Left forelimb (tissue), 1 donor: ENCODE measurements at regions not wholly inside any gene's neighbourhood (a gene's known extent, or its start where the extent isn't known, plus 50 kb on each side); places are given as distances from the start of the nearest gene placed in this dataset.

Experiments
- DNase-seq: peaks from one replicate; pipeline ENCODE4 v3.0.0-alpha.2; 2018; ENCODE audit warnings: low spot score

DNA sequence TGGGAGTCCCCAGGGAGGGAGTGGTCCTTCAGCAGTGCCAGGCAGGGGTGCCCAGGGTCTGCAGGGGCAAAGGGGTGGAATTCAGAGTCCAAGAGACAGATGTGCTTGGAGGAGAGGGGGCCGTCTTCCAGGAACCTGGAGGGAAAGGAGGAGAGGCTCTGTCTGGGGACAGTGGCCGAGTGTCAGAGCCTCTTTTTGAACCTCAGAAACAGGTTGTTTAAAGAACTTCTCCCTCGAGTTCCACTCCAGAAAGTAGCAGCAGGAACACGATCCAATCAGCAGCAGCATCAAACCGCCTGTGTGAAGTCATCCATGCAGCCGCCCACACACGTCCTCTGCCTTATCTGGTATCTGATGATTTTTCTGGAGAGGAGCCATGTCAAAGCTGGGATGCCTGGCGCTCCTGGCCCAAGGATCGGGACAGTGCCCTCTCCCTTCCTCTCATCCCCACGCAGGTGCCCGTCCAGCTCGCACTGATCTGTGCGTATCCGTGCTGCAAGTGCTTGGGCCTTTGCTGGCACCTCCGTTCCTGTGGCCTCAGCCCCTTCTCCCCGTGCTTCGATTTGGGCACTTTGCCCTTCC is 205.1 kb downstream of the NDUFA10 start:
- peak; percentile 59 for DNase-seq

- DNase-seq: peak; percentile 41
Observed at GRCh38 chr2:239819091-239819973, 205.8 kb downstream of the NDUFA10 start.

DNA sequence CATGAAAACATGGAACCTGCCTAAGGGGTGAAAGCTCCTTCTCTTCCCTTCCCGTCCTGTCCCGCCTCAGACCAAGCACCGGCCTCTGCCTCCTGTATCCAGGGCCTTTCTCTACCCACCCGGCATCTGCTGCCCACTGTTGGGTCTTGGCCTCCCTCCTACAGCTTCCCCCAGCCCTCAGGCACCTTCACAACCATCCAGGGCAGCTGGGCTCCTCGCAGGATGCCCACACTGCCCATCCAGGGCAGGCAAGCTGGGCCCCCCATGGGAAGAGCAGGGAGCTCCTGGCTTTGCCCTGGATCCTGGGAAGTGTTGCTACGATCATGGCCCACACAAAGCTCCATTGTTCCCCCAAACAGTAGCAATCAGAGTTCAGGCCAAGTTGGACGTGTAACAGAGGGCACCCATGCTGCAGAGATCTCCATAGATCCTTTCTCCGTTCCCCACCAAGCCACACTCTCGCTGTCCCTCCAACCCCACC is 206.6 kb downstream of the NDUFA10 start:
- DNase-seq: peak; percentile 55

DNA sequence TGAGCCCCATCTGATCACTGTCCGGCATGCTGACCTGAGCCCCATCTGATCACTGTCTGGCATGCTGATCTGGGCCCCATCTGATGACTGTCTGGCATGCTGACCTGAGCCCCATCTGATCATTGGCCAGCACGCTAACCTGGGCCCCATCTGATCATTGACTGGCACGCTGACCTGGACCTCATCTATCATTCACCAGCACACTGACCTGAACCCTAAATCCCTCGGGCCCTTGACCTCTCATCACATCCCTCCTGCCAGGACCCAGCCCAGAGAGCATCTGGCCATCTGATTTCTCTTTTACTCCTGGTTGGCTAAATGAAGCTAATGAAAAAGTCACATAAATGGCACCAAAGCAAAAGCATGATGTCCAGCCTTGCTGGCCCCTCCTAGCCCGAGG is 207.1 kb downstream of the NDUFA10 start:
- DNase-seq: peak; percentile 59

- DNase-seq: peak; percentile 26
Observed at GRCh38 chr2:239817468-239818031, 207.6 kb downstream of the NDUFA10 start.

DNA sequence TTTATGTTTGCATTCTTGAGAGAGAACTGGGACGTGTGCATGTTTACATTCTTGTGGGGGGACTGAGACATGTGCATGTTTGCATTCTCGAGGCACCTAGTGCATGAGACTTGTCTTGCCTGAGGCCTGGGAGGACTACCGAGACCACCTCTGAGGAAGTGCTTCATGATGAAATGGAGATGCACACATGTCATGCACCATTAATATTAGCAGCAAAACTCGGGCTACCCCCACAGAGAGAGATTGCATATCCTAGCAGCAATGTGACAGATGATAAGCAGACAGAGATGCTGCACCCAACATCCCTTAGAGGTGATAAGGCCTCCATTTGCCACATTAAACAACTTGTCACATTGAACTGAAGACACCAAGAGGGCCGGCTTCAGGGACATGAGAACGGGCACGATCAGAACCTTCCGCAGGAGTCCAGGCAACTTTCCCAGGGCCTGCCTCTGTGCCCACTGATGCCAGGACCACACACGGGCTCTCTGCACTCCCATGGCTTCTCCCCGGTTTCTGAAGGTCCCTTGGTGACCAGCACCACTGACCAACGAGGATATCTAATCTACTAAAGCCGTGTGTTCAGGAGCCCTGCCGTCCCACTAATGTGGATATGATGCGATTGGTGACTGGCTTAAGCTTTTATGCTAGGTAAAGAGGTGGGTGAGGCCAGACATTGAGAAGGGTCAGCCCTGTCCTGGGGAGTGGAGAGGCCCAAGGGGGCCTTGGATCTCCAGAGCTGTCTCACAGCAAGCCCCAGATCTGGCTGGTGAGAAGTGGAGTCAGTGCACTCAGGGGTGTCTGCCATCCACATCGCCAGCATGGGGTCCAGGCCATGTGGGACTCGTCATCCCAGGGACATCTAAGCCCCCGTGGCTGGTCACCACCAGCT is 208.3 kb downstream of the NDUFA10 start:
- peak; percentile 49 for DNase-seq

DNA sequence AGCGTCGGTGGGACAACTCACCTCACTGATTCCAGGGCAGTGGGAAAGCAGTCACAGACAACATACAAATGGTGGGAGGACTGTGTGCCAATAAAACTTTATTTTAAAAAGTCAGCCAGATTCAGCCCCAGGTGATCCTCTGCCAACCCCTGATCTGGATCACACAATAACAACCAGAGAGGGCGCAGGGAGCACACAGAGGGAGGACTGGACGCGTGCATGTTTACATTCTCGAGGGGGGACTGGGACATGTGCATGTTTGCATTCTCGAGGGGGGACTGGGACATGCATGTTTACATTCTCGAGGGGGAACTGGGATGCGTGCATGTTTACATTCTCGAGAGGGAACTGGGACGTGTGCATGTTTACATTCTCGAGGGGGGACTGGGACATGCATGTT is 209.5 kb downstream of the NDUFA10 start:
- peak; percentile 28 for DNase-seq

GRCh38 chr2:239814861-239815601 is 210.1 kb downstream of the NDUFA10 start:
- peak; percentile 67 for DNase-seq

DNA sequence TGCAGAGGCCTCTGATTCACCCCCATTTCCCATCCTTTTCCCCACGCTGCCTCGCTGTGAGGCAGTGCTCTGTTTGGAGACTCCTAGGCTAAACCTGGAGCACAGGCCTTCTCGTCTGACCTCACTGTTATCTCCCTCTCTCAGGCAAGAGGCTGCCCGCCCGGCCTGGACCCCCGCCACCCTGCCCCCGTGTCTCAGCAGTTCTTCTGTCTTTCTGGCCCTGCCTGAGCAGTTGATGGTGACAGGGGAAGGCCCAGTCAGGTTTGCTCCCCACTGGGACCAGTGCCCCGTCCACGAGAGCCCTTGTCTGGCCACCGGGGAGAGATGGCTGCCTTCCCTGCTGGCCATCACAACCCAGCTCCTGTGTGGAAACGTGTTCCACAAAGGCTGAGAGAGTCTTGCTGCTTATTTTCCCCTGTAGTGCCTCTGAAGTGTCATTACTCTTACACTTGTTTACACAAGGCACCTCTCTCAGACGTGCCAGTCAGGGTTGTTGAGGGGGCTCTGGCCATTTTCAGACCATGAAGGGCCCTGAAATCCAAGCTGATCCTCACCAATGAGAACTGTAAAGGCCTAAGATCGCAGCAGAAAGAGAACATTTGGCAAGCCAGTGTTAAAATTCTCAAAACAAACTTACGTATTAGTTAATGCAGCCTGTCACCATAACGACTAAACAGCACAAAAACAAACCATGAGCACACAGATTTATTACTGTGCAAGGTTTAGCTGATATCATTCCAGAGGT is 210.9 kb downstream of the NDUFA10 start:
- DNase-seq: peak; percentile 64

GRCh38 chr2:239813261-239814115 is 211.7 kb downstream of the NDUFA10 start:
- DNase-seq: peak; percentile 61

- no peak for DNase-seq
Observed at GRCh38 chr2:239811806-239812560, 213.2 kb downstream of the NDUFA10 start.

DNA sequence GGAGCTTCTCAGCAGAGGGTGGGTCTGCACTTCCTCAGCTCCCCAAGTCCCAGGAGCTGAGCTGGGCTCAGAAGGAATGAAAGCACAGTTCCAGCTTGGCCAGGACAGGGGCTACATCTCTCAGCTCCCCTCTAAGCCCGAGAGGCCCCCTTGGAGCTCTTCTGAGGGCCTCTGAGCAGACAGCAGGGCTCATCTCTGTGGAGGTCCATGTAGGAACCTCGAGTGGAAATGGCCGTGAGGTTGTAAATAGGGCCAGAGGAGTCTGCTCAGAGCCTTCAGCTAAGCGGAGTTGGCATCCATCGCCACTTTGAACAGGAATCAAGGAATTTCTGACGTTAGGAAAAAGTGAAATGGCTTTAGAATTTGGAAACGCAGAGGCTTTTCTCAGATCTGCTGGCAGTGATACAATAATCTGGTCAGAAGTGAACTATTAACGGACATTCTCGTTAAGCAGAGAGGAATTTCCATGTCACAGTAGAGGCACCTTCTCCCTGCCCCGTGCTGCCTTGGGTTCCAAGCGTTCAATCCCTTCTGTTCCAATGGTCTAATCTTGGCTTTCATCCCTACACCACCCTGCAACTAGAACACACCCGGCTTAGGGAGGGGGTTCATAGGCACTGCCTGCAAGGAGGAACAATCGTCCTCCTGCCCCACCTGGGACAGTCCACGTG is 213.9 kb downstream of the NDUFA10 start:
- DNase-seq: peak; percentile 72

GRCh38 chr2:239809391-239809790 is 215.8 kb downstream of the NDUFA10 start:
- peak; percentile 40 for DNase-seq

DNA sequence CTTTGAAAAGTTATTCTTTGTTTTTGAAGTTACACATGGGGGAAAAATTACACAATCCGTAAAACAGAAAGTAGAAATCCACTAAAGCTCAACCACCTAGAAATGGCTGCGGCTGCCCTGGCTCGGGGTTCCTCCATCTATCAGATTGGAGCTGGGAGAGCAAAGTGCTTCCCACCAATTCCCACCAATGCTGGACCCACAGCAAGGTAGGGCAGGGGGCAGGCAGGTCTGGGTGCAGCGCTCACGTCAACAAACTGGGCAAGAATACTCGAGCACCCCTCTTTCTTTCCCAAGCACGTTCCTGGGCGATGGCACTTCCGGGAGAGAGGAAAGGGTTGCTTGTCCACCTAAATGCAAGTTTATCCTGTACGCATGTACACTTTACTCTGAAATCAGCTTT is 217.6 kb downstream of the NDUFA10 start:
- no peak for DNase-seq

- no peak for DNase-seq
Observed at GRCh38 chr2:239806758-239807434, 218.2 kb downstream of the NDUFA10 start.

DNA sequence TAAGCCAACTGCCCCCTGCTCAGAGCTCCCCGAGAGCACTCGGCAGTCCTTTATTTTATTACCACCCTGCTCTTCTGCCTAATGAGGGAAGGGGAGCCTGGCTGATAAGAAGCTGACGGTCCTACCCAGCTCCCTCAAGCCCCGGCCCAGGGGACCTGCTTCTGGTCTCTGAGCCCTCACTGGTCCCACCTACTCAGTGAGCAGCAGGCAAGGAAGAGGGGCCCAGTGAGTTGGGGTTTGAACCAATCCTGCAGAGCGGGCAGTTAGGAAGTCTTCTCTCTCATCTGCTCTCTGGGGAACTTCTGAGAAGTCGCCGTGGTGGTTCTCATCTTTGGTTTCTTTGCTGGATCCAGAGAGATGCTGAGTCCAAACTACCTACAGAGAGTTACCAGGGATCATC is 218.9 kb downstream of the NDUFA10 start:
- no peak for DNase-seq

DNA sequence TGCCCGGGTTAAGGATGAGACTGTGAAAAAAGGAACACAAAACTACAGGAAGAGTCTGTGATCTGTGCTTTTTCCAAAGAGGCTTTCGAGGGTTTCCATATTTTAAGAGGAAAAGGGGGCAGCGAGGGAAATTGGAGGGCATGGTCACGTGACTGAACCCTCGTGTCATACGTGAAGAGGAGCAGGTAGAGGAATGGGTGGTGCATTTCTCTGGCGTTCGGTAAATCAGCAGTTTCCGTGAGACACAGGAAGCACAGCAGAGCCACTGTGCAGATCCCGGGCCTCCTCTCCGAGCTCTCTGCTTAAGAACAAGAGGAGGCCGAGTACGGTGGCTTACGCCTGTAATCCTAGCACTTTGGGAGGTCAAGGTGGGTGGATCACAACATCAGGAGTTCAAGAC is 219.7 kb downstream of the NDUFA10 start:
- no peak for DNase-seq

DNA sequence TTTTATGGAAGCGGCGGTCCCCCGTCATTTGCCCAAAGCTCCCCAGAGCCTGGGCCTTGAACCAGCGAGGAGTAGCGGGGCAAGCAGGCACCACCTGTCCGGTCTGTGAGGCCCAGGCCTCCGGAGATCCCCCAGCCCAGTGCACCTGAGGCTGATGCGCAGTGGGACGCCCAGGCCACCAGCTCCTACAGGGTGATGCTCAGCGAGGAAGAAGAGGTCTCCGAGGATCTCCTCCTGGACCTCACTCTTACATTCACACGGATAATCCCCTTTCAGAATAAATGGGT is 220.2 kb downstream of the NDUFA10 start:
- DNase-seq: peak; percentile 53
